Stimulated activated CD4-positive, alpha-beta T cell treated with anti-CD3 and anti-CD28 coated beads, Interleukin-1b, Interleukin-23, amount 100 ng/mL, for 24 hours (primary cell): ENCODE measurements at regions not wholly inside any gene's neighbourhood (a gene's known extent, or its start where the extent isn't known, plus 50 kb on each side); places are given as distances from the start of the nearest gene placed in this dataset.
"Not testable (repeated sequence)": the region's sequence is repeated elsewhere in the genome, so short reads cannot be mapped to it uniquely, and the experiment has no call there.

Experiments used
- DNase-seq, 4 experiments: peaks; one replicate each; pipeline ENCODE4 v3.0.0-alpha.2; 2020; ENCODE audit warnings: low read depth in 4 of 4, low spot score in 1 of 4

GRCh38 chr20:63145156-63145555 lies 70.8 kb downstream of the YTHDF1 start:
- DNase-seq: no peak

DNA sequence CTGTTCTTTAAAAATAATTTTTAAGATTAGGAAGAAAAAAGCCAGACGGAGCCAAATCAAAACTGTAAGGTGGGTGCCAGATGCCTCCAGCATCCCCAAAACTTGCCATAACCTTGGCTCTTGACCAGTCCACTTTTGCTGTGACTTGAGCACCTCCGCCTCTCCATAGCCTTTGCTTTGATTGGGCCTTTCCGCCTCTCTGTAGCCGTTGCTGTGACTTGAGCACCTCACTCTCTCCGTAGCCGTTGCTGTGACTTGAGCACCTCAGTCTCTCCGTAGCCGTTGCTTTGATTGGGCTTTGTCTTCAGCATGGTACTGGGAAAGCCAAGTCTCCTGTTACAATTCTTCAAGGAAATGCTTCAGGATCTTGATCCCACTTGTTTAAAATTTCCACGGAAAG lies 73.0 kb downstream of the YTHDF1 start:
- DNase-seq: no peak

DNA sequence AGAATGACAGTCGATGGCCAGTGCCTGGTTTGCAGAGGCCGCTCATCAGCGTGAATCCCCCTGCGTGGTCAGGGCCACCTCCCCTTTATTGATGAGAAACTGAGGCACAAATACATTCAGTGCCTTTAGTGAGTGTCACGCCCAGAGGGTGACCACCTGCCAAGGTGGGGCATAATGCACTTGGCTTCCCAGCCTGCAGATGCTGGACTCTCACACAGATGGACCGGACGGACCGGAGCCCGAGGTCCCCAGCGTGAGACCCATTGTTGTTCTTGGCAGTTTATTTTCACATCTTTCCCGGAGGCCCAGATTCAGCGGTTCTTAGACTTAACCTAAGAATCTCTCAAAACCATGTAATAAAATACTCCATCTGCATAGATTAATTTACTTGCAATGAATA lies 74.4 kb downstream of the YTHDF1 start:
- DNase-seq: no peak

DNA sequence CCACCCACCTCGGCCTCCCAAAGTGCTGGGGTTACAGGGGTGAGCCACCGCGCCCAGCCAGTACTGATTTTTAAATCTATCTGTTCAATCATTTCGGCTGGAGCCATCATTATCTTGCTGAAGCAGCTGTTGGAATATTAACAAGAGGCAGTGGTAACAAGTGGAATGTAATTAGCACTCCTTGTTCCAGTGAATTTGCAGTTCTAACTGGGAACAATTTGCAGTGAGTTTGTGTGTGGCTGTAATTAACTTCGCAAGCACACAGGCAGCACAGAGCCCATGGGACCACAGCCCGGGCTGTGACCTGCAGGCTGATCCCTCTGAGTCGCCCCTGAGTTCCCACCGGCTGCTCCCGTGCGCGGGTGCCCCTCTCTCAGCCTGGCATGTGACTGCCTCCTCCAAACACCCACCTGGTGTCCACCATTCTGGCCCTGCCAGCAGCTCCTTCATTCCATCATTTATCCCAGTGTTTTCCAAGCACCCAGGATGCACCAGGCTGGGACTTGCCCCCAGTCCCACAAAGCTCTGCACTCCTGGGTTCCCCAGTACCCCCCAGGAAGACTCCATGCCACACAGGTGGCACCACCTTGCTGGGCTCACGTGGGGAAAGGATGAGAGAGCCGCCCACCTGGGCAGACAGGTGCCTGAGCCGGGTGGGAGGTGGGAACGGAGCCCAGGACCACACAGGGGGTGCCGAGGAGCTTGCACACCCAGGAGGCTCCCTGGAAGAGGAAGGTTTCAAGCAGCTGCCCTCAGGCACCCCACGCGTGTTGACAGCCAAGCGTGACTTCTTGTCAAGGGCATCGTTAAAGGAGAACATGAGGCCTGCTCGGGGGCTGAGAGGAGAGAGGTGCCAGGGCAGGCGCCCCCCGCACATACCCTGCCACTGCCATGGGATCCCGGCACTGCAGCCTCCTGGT lies 75.2 kb downstream of the YTHDF1 start:
- no peak for DNase-seq

GRCh38 chr20:63139837-63140236 lies 76.1 kb downstream of the YTHDF1 start:
- no peak for DNase-seq

- DNase-seq: no peak
Measured at GRCh38 chr20:63139356-63139755, 76.6 kb downstream of the YTHDF1 start.

- no peak for DNase-seq
Measured at GRCh38 chr20:63138855-63139341, 77.0 kb downstream of the YTHDF1 start.

GRCh38 chr20:63137851-63138415 lies 78.0 kb downstream of the YTHDF1 start:
- no peak for DNase-seq

GRCh38 chr20:63136296-63136695 lies 79.6 kb downstream of the YTHDF1 start:
- DNase-seq: no peak

DNA sequence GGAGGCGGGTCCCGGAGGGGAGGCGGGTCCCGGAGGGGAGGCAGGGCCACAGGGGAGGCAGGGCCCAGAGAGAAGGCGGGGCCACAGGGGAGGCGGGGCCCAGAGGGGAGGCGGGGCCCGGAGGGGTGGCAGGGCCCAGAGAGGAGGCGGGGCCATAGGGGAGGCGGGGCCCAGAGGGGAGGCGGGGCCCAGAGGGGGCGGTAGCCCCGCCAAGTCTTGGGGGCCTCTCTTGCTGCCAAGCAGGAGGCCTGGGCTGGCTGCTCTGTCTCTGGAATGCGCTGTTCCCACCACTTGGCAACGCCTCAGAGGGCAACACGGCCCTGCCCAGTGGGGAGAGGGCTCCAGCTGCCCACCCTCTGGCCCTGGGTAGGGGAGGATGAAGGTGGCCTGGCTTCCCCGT lies 80.5 kb downstream of the YTHDF1 start:
- no peak for DNase-seq

- not testable (repeated sequence) for DNase-seq
Measured at GRCh38 chr20:63134711-63135361, 81.1 kb downstream of the YTHDF1 start.

- DNase-seq: no peak
Measured at GRCh38 chr20:63134201-63134612, 81.7 kb downstream of the YTHDF1 start.

DNA sequence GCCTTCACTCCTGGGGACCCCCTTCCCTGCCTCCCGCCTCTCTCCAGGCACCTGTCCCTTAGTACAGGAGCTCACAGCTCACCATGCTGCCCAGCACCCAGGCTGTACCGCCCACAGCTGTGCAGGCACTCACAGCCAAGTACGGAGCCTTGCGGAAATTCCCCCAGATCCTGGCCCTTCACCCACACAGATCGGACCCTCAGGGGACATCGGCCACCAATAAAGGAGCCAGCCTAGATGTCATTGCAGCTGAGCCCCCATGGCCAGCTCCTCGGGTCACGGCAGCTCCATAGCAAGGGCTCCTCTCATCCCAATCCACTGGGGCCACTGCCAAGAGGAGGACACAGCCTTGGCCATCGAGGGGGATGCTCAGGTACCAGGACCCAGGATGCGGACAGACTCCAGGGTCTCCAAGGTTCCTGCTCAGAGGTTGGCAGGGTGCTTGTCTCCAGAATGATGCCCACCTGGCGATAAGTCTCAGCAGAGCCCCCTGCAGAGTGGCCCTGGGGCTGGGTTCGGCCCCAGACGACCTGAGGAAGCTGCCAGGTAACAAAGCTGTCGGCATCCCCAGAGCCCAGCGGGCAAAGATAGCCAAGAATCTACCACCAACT lies 82.3 kb downstream of the YTHDF1 start:
- no peak for DNase-seq

- no peak for DNase-seq
Measured at GRCh38 chr20:63132715-63133471, 83.0 kb downstream of the YTHDF1 start.

DNA sequence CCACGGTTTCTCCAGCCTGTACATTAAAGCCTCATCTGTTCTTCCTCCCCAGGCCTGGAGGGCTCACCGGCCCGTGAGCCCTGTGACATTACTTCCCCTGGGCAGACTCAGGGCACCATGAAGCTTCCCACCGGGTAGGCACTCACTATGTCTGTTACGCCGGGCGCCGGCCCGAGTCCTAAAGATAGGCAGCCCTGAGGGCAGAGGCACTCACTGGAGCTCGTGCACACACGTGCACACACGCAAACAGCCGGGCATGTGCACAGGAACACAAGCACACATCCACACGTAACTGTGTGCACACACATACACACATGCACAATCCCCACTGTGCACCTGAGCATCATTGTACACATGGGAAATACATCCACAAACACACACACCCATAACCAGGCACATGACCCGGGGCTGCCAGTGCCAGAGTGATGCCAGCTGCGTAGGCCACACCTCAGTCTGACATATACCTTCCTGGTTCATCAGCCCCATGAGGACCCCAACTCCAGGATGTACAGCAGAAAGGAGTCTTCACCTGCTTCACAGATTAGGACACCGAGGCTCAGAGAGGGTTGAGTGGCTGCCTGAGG lies 83.7 kb downstream of the YTHDF1 start:
- no peak for DNase-seq

DNA sequence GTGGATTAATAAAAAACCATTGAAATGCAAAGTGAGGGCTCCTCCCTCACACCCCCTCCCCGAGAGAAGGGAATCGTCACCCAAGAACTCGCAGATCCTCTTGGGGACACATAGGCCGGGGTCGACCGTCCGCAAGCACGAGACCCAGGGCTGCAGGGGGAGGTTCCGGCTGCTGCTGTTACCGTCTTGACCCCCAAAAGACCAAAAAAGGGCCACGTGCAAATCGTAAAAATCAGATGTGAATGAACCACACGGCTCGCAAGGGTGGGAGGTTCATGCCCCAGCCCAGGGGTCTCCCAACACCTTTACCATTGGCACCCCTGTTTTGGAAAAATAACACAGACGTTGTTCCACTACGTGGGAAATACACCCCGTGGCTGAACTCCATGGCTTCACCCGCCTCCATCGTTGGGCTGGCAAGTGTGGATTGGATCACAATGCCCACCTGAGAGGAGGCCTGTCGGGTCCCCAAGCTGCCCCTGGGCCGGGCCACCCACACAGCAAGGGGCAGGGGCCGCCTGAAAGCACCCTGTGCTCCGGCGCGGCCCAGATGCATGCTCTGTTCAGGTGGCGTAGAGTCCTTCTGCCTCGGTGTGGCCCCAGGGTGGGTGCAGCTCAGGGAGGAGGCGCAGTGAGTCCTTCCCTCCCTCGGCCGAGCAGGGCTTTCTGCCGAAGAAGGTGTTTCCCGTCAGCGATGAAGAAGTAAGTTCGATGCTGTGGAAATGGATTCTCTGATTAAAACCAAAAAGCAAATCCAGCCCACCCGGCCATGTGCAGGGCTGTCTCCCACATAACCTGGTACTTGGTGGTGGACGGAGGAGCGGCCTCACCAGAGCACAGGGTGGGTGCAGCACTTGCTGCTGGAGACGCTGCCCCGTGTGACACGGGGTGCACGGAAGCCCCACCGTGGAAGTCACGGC lies 85.0 kb downstream of the YTHDF1 start:
- no peak for DNase-seq

DNA sequence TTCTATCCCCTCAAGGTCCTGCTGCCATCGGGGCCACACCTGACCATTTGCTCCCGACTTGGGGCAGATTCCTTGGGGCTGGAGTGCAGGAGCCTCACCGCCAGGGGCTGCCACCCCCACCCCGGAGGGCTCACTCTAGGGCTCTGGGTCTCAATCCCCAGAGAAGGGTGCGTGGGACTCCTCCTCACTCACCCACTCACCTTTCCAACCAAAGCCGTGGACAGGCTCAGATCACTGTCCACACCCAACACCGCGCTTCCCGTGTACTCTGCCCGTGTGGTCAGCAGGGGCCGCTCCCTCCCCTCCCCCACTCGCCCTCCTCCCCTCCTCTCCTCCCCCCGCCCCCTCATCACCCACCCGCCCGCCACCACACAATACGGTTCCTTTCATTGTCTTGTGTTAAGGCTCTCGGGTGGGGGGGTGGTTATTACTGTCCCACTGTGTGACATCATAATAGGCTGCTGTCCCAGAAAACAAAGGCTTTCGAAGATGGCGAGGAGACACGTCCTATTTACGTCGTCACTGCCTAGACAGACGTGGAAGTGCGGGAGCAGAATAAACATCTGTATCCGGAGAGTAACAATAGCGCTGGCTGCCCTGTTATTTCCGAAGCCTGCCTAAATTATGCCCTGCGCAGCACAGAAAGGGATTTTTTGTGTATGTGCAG lies 85.8 kb downstream of the YTHDF1 start:
- no peak for DNase-seq

DNA sequence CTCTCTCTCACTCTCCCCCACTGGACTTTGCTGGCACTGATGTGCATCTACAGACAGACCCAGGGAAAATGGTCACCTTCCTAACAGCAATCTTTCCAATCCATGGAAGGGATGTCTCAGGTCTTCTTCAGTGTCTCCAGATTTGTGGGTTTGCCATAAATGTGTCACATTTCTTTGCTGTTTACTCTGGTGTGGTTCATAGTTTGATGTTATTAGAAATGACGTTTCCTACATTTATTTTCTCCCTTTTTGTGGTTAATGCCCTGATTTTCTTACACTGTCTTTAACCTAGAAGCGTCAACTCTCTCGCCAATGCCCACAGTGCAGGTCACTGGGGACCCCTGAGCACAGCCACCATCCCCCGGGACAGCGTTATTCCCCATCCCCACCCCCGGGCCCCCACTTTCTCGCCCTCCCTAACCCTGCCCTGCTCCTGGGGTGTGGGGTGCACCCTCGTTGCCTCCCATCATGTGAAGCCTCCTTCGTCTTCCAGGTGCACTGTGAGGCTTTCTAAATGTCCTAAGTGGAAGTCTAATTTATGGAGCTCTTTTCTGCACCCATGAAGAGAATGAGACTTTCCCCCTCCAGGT lies 86.5 kb downstream of the YTHDF1 start:
- DNase-seq: no peak

GRCh38 chr20:63128956-63129355 lies 87.0 kb downstream of the YTHDF1 start:
- DNase-seq: no peak
